ENCODE measurements at regions not wholly inside any gene's neighbourhood (a gene's known extent, or its start where the extent isn't known, plus 50 kb on each side); places are given as distances from the start of the nearest gene placed in this dataset.

DNA sequence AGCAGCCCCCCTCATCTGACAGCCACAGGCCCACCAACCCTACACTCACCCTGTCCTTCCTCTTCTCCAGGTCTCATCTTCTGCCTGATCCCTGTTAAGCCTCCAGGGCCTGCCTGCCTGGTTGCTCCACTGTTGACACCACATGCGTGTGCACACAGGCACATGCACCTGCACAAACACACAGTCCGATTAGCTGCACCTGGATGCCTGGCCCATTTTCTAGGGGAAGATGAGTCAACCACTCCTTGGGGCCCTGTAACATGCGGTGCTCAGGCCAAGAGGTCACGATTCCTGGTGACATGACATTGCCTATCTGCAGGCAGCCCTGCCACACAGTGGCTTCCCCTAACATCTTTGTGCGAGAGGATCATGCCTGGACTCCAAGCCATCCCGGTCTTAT is 498.4 kb downstream of the BCOR start:
- TF ChIP-seq, protein P1, sequence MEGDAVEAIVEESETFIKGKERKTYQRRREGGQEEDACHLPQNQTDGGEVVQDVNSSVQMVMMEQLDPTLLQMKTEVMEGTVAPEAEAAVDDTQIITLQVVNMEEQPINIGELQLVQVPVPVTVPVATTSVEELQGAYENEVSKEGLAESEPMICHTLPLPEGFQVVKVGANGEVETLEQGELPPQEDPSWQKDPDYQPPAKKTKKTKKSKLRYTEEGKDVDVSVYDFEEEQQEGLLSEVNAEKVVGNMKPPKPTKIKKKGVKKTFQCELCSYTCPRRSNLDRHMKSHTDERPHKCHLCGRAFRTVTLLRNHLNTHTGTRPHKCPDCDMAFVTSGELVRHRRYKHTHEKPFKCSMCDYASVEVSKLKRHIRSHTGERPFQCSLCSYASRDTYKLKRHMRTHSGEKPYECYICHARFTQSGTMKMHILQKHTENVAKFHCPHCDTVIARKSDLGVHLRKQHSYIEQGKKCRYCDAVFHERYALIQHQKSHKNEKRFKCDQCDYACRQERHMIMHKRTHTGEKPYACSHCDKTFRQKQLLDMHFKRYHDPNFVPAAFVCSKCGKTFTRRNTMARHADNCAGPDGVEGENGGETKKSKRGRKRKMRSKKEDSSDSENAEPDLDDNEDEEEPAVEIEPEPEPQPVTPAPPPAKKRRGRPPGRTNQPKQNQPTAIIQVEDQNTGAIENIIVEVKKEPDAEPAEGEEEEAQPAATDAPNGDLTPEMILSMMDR (IDR thresholded peaks at IDR 0.05) = no peak
- no peak for TF ChIP-seq POLR2AphosphoS5 (IDR thresholded peaks at IDR 0.05)
- TF ChIP-seq POLR2A (IDR thresholded peaks at IDR 0.05) = no peak
- no peak for TF ChIP-seq EP300 (IDR thresholded peaks at IDR 0.05; ENCODE audit: low read depth)

All from transverse colon (tissue), 4 donors.